HepG2 (cell line): ENCODE measurements at regions not wholly inside any gene's neighbourhood (a gene's known extent, or its start where the extent isn't known, plus 50 kb on each side); places are given as distances from the start of the nearest gene placed in this dataset.

Experiments used
- ATAC-seq: fragments of 200-7000 bp; cut with Tn5 transposase; 3 replicates; pipeline ENCODE4 v1.9.1; 2020; ENCODE audit warnings: mild to moderate bottlenecking, moderate library complexity
- BruUV-seq: library from RNA; stranded (reverse); fragments of 400-500 nt; replicated peaks from 2 replicates; lab custom pipeline; 2021; lab: Mats Ljungman, UMichigan
- CTCF ChIA-PET: fragments of 300-600 bp; formaldehyde crosslinking; extraction: SDS; loops from one replicate; lab custom pipeline; 2021; ENCODE audit warnings: low total read pairs, inconsistent platforms, low intra/inter-chr PET ratio; lab: Yijun Ruan, JAX
- POLR2A ChIA-PET: fragments of 350-600 bp; sonication (Branson Sonifier 250); formaldehyde crosslinking; loops from one replicate; lab custom pipeline; 2020; ENCODE audit warnings: antibody characterized with exemption, inconsistent platforms; lab: Yijun Ruan, JAX
- DNase-seq: peaks from one replicate; pipeline ENCODE4 v3.0.0-alpha.2; 2015; ENCODE audit warnings: low spot score
- FAIRE-seq: peaks from 3 replicates; lab custom pipeline; 2011; peaks lifted over from hg19 to GRCh38; lab: Jason Lieb, UNC
- H2AFZ ChIP-seq: one replicate; pipeline ENCODE4 v1.6.1; 2011; ENCODE audit warnings: low read length, inconsistent platforms
- H3K27ac ChIP-seq: fragments of 300-600 bp; 3 replicates; pipeline ENCODE4 v1.8.0; 2011; ENCODE audit warnings: mixed run types, mild to moderate bottlenecking, mixed read lengths, low read length, inconsistent platforms; ENCODE audit not compliant: insufficient read depth; ENCODE audit errors: extremely low read length
- H3K27me3 ChIP-seq, 2 experiments: fragments of 200-600 bp in 1 of 2; 2 replicates in 1 of 2; 3 replicates in 1 of 2; pipeline versions ENCODE4 v1.6.0 to v1.8.0; 2011; ENCODE audit warnings: low read length in 2 of 2, mild to moderate bottlenecking in 2 of 2, moderate library complexity in 2 of 2, inconsistent platforms in 1 of 2; ENCODE audit not compliant: insufficient read depth in 2 of 2, control insufficient read depth in 1 of 2
- H3K36me3 ChIP-seq, 2 experiments: fragments of 200-600 bp in 1 of 2; replicated peaks in 1 of 2; 2 replicates in 1 of 2; 3 replicates in 1 of 2; pipeline versions ENCODE4 v1.5.1 to v1.8.0; 2011; ENCODE audit warnings: low read length in 2 of 2, inconsistent platforms in 1 of 2; ENCODE audit not compliant: insufficient read depth in 2 of 2, control insufficient read depth in 1 of 2
- H3K4me1 ChIP-seq: 2 replicates; pipeline ENCODE4 v1.5.1; 2012; ENCODE audit warnings: low read length, inconsistent platforms; ENCODE audit not compliant: insufficient read depth
- H3K4me2 ChIP-seq: 2 replicates; pipeline ENCODE4 v1.6.0; 2011; ENCODE audit warnings: low read depth, low read length, inconsistent platforms
- H3K4me3 ChIP-seq, 3 experiments: fragments of 200-600 bp in 1 of 3; sonication (generic), shearing (Covaris generic) in 1 of 3; replicated peaks in 1 of 3; 2 replicates each; pipeline ENCODE4 v1.5.1; 2011 to 2016; ENCODE audit warnings: low read length in 3 of 3, inconsistent platforms in 2 of 3, low read depth in 2 of 3, mild to moderate bottlenecking in 2 of 3, control low read depth in 1 of 3, mixed read lengths in 1 of 3; ENCODE audit not compliant: insufficient read depth in 1 of 3
- H3K79me2 ChIP-seq: one replicate; pipeline ENCODE4 v1.6.1; 2011; ENCODE audit warnings: low read length, inconsistent platforms; ENCODE audit not compliant: insufficient read depth
- H3K9ac ChIP-seq: 2 replicates; pipeline ENCODE4 v1.6.0; 2011; ENCODE audit warnings: mild to moderate bottlenecking, low read depth, low read length, inconsistent platforms; ENCODE audit not compliant: insufficient read depth
- H3K9me3 ChIP-seq: 2 replicates; pipeline ENCODE4 v1.5.1; 2012; ENCODE audit warnings: mild to moderate bottlenecking, low read length
- H4K20me1 ChIP-seq: 2 replicates; pipeline ENCODE4 v1.6.0; 2011; ENCODE audit warnings: inconsistent platforms, mild to moderate bottlenecking, low read length, moderate library complexity; ENCODE audit not compliant: insufficient read depth
- CENPT ChIP-seq: sonication (generic); formaldehyde crosslinking; IDR thresholded peaks from 2 replicates; pipeline ENCODE4 v1.8.0; 2022; ENCODE audit warnings: low read depth, mild to moderate bottlenecking, moderate library complexity, missing genetic modification reagents
- HES4 ChIP-seq: sonication (generic); formaldehyde crosslinking; IDR thresholded peaks from 2 replicates; pipeline ENCODE4 v1.9.0; 2021; ENCODE audit warnings: mild to moderate bottlenecking, missing genetic modification reagents, borderline replicate concordance
- JUNB ChIP-seq: sonication (generic); formaldehyde crosslinking; IDR thresholded peaks from 2 replicates; pipeline ENCODE4 v1.8.0; 2022; ENCODE audit warnings: missing genetic modification reagents, mild to moderate bottlenecking, borderline replicate concordance
- MIER2 ChIP-seq: IDR thresholded peaks from 2 replicates; pipeline ENCODE4 v1.6.1; 2016; ENCODE audit warnings: missing biosample characterization, missing genetic modification reagents
- NCOR1 ChIP-seq: fragments of 200-600 bp; sonication (generic); IDR thresholded peaks from 2 replicates; pipeline ENCODE4 v1.7.0; 2017; ENCODE audit warnings: antibody characterized with exemption, low read length, borderline replicate concordance
- NONO ChIP-seq, 2 experiments: fragments of 450-650 bp in 1 of 2; sonication (generic) in 1 of 2; formaldehyde crosslinking in 1 of 2; IDR thresholded peaks in 1 of 2; conservative IDR thresholded peaks in 1 of 2; 2 replicates each; pipeline versions ENCODE4 v1.6.1 to v1.8.0; 2017 to 2022; ENCODE audit warnings: mild to moderate bottlenecking in 1 of 2, missing genetic modification reagents in 1 of 2, moderate library complexity in 1 of 2
- SMARCE1 ChIP-seq: fragments of 450-650 bp; IDR thresholded peaks from 2 replicates; pipeline ENCODE4 v1.6.1; 2017; ENCODE audit warnings: borderline replicate concordance
- U2AF2 ChIP-seq: fragments of 200-400 bp; formaldehyde crosslinking; IDR thresholded peaks from 2 replicates; pipeline ENCODE4 v1.6.1; 2017; ENCODE audit warnings: low read depth, mild to moderate bottlenecking, low read length
- ZBTB3 ChIP-seq: sonication (generic); formaldehyde crosslinking; IDR thresholded peaks from 2 replicates; pipeline ENCODE4 v1.4.0; 2020; ENCODE audit warnings: low read depth, mild to moderate bottlenecking, moderate library complexity, missing genetic modification reagents, borderline replicate concordance
- ZNF598 ChIP-seq: sonication (generic); formaldehyde crosslinking; IDR thresholded peaks from 2 replicates; pipeline ENCODE4 v1.5.1; 2020; ENCODE audit warnings: mild to moderate bottlenecking, missing genetic modification reagents, borderline replicate concordance
- WGBS: methylation state at CpG from one replicate; pipeline ENCODE4 v1.1.6; 2017; ENCODE audit warnings: low lambda C conversion rate; 5-methylcytosine and 5-hydroxymethylcytosine counted together
- in situ Hi-C: cut with HindIII; loops from 2 replicates; pipeline ENCODE4 v1.10.0; 2017; ENCODE audit warnings: low pct_unique_long_range_greater_than_20kb; ENCODE audit not compliant: extremely low pct_ligation_motif_present
- intact Hi-C: fragments of 100-400 bp; cut with micrococcal nuclease; formaldehyde crosslinking; loops from one replicate; pipeline ENCODE4 v1.10.0; 2022; ENCODE audit not compliant: unreplicated experiment
- TF ChIP-seq, protein P1 (sequence below): IDR thresholded peaks from 2 replicates; pipeline ENCODE4 v1.6.1; 2012; ENCODE audit warnings: inconsistent platforms
- TF ChIP-seq, protein P2 (sequence below): sonication (generic); formaldehyde crosslinking; IDR thresholded peaks from 2 replicates; pipeline ENCODE4 v1.8.0; 2022; ENCODE audit warnings: missing genetic modification reagents, mild to moderate bottlenecking, moderate library complexity, borderline replicate concordance
- TF ChIP-seq, protein P3 (sequence below): sonication (generic); formaldehyde crosslinking; IDR thresholded peaks from 2 replicates; pipeline ENCODE4 v1.8.0; 2022; ENCODE audit warnings: low read depth, missing genetic modification reagents
- TF ChIP-seq, protein P4 (sequence below): sonication (generic); formaldehyde crosslinking; IDR thresholded peaks from 2 replicates; pipeline ENCODE4 v1.4.0; 2020; ENCODE audit warnings: mild to moderate bottlenecking, missing genetic modification reagents, borderline replicate concordance

DNA sequence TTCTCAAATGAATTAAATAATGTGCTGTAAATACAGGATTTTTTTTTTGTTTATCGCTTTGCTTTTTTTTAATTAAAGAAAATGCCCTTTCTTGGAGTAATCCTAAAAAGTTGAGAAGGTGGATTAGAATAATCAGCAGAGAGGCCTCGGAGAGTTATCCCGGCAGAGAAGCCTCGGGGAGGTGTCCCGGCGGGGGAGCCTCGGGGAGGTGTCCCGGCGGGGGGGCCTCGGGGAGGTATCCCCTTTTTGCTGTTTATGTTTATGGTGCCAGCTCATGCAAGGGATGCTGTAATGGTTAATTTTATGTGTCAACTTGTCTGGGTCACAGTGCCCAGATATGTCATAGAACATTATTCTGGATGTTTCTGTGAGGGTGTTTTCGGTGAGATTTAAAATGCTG is 263.0 kb upstream of the TRIB2 start:
- DNase-seq (no peak), FAIRE-seq (no peak), ATAC-seq (no peak)
- no peak overlapping the region for H3K9ac ChIP-seq
- in situ Hi-C loops (no loop called here), intact Hi-C loops (no loop called here)
- TF ChIP-seq, protein P1, sequence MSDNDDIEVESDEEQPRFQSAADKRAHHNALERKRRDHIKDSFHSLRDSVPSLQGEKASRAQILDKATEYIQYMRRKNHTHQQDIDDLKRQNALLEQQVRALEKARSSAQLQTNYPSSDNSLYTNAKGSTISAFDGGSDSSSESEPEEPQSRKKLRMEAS = no peak
- TF ChIP-seq MIER2 = no peak
- no peak for TF ChIP-seq CENPT (CRISPR knock-in tag)
- TF ChIP-seq SMARCE1 = no peak
- TF ChIP-seq NCOR1 = no peak
- TF ChIP-seq, protein P2, sequence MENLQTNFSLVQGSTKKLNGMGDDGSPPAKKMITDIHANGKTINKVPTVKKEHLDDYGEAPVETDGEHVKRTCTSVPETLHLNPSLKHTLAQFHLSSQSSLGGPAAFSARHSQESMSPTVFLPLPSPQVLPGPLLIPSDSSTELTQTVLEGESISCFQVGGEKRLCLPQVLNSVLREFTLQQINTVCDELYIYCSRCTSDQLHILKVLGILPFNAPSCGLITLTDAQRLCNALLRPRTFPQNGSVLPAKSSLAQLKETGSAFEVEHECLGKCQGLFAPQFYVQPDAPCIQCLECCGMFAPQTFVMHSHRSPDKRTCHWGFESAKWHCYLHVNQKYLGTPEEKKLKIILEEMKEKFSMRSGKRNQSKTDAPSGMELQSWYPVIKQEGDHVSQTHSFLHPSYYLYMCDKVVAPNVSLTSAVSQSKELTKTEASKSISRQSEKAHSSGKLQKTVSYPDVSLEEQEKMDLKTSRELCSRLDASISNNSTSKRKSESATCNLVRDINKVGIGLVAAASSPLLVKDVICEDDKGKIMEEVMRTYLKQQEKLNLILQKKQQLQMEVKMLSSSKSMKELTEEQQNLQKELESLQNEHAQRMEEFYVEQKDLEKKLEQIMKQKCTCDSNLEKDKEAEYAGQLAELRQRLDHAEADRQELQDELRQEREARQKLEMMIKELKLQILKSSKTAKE (CRISPR knock-in tag) = no peak
- TF ChIP-seq U2AF2 = no peak
- TF ChIP-seq ZBTB3 (CRISPR knock-in tag) = no peak
- TF ChIP-seq, protein P3, sequence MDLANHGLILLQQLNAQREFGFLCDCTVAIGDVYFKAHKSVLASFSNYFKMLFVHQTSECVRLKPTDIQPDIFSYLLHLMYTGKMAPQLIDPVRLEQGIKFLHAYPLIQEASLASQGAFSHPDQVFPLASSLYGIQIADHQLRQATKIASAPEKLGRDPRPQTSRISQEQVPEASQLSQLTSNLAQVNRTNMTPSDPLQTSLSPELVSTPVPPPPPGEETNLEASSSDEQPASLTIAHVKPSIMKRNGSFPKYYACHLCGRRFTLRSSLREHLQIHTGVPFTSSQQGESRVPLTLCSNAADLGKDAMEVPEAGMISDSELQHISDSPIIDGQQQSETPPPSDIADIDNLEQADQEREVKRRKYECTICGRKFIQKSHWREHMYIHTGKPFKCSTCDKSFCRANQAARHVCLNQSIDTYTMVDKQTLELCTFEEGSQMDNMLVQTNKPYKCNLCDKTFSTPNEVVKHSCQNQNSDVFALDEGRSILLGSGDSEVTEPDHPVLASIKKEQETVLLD = no peak
- no peak for TF ChIP-seq JUNB (CRISPR knock-in tag)
- TF ChIP-seq, protein P4, sequence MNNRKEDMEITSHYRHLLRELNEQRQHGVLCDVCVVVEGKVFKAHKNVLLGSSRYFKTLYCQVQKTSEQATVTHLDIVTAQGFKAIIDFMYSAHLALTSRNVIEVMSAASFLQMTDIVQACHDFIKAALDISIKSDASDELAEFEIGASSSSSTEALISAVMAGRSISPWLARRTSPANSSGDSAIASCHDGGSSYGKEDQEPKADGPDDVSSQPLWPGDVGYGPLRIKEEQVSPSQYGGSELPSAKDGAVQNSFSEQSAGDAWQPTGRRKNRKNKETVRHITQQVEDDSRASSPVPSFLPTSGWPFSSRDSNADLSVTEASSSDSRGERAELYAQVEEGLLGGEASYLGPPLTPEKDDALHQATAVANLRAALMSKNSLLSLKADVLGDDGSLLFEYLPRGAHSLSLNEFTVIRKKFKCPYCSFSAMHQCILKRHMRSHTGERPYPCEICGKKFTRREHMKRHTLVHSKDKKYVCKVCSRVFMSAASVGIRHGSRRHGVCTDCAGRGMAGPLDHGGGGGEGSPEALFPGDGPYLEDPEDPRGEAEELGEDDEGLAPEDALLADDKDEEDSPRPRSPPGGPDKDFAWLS (CRISPR knock-in tag) = no peak
- TF ChIP-seq NONO (IDR thresholded peaks at IDR 0.05) = no peak
- no peak for TF ChIP-seq NONO (CRISPR knock-in tag; conservative IDR thresholded peaks at IDR 0.05)
- TF ChIP-seq ZNF598 (CRISPR knock-in tag) = no peak
- TF ChIP-seq HES4 = no peak
- no TSS peak for BruUV-seq
- no peaks in the 10 kb centered on the region for H3K9me3 ChIP-seq
- H3K4me2 ChIP-seq = no peak overlapping the region
- H3K4me3 ChIP-seq = no peak overlapping the region
- whole genome bisulfite sequencing = 76% methylated on average over 11 of the region's 11 CpGs
- ChIA-PET CTCF (no interaction called here), POLR2A (no interaction called here)
- H3K4me1 ChIP-seq = peaks cover 20% of the 10 kb centered on the region
- no peaks in the 10 kb centered on the region for H3K36me3 ChIP-seq
- no peaks in the 10 kb centered on the region for H3K27me3 ChIP-seq
- no peak overlapping the region for H3K27ac ChIP-seq
- no peak overlapping the region for H2AFZ ChIP-seq
- H3K79me2 ChIP-seq = no peaks in the 10 kb centered on the region
- H4K20me1 ChIP-seq = no peaks in the 10 kb centered on the region
